CD14-positive monocyte (primary cell): ENCODE measurements at regions not wholly inside any gene's neighbourhood (a gene's known extent, or its start where the extent isn't known, plus 50 kb on each side); places are given as distances from the start of the nearest gene placed in this dataset.

Experiments
- DNase-seq, 3 donors: peaks; one replicate each; pipeline ENCODE4 v3.0.0-alpha.2; 2011 to 2022
- H2AFZ ChIP-seq: 2 replicates; pipeline ENCODE4 v1.6.0; 2012; ENCODE audit warnings: mild to moderate bottlenecking, low read depth, low read length, inconsistent platforms; ENCODE audit not compliant: insufficient read depth, poor library complexity, severe bottlenecking
- H3K27ac ChIP-seq, 2 donors: 1 replicate in 1 of 2; 2 replicates in 1 of 2; pipeline ENCODE4 v1.5.1; 2012 to 2013; ENCODE audit warnings: low read length in 2 of 2, control low read depth in 1 of 2, inconsistent platforms in 1 of 2, low read depth in 1 of 2, mild to moderate bottlenecking in 1 of 2
- H3K27me3 ChIP-seq, 2 donors: one replicate each; pipeline versions ENCODE4 v1.6.0 to v1.6.1; 2011 to 2013; ENCODE audit warnings: low read length in 2 of 2; ENCODE audit not compliant: control insufficient read depth in 2 of 2, insufficient read depth in 2 of 2
- H3K36me3 ChIP-seq, 2 donors: replicated peaks in 1 of 2; 1 replicate in 1 of 2; 2 replicates in 1 of 2; pipeline versions ENCODE4 v1.5.1 to v1.6.1; 2012 to 2013; ENCODE audit warnings: low read length in 2 of 2, control low read depth in 1 of 2, inconsistent platforms in 1 of 2, mild to moderate bottlenecking in 1 of 2; ENCODE audit not compliant: insufficient read depth in 2 of 2, control insufficient read depth in 1 of 2
- H3K4me1 ChIP-seq, 2 donors: 1 replicate in 1 of 2; 2 replicates in 1 of 2; pipeline versions ENCODE4 v1.5.1 to v1.6.1; 2012 to 2013; ENCODE audit warnings: low read length in 2 of 2, control low read depth in 1 of 2, inconsistent platforms in 1 of 2, mild to moderate bottlenecking in 1 of 2, moderate library complexity in 1 of 2; ENCODE audit not compliant: insufficient read depth in 2 of 2, control insufficient read depth in 1 of 2
- H3K4me2 ChIP-seq: replicated peaks from 2 replicates; pipeline ENCODE3; 2012; ENCODE audit warnings: low read length, moderate library complexity, mild to moderate bottlenecking; ENCODE audit not compliant: poor library complexity, severe bottlenecking; ENCODE audit errors: extremely low read depth
- H3K4me3 ChIP-seq, 3 experiments: fragments of 200-600 bp in 1 of 3; sonication (generic) in 1 of 3; replicated peaks in 1 of 3; 1 replicate in 2 of 3; 2 replicates in 1 of 3; pipeline ENCODE4 v1.5.1; 2011 to 2013; ENCODE audit warnings: low read length in 3 of 3, mild to moderate bottlenecking in 3 of 3, control low read depth in 2 of 3, low read depth in 2 of 3, inconsistent platforms in 1 of 3, moderate library complexity in 1 of 3
- H3K79me2 ChIP-seq: 2 replicates; pipeline ENCODE4 v1.6.0; 2012; ENCODE audit warnings: mild to moderate bottlenecking, control low read depth, inconsistent platforms, low read length, moderate library complexity; ENCODE audit not compliant: insufficient read depth
- H3K9ac ChIP-seq: 2 replicates; pipeline ENCODE4 v1.6.0; 2017; ENCODE audit warnings: low read length, mild to moderate bottlenecking; ENCODE audit not compliant: insufficient read depth, poor library complexity, severe bottlenecking
- H3K9me3 ChIP-seq, 2 donors: replicated peaks in 1 of 2; 1 replicate in 1 of 2; 2 replicates in 1 of 2; pipeline versions ENCODE4 v1.5.1 to v1.6.1; 2012 to 2013; ENCODE audit warnings: low read length in 2 of 2, control low read depth in 1 of 2; ENCODE audit not compliant: control insufficient read depth in 1 of 2, insufficient read depth in 1 of 2
- H4K20me1 ChIP-seq: 2 replicates; pipeline ENCODE4 v1.6.0; 2012; ENCODE audit warnings: mild to moderate bottlenecking, low read length, control low read depth, moderate library complexity; ENCODE audit not compliant: insufficient read depth
- H3K27ac Mint-ChIP-seq, 7 donors: one replicate each; pipeline ENCODE4 v1.8.0; 2020; ENCODE audit warnings: mild to moderate bottlenecking in 7 of 7, mixed read lengths in 7 of 7, moderate library complexity in 6 of 7, inconsistent platforms in 2 of 7
- H3K27me3 Mint-ChIP-seq, 3 donors: one replicate each; pipeline ENCODE4 v1.8.0; 2021 to 2022; ENCODE audit warnings: low read depth in 3 of 3, mild to moderate bottlenecking in 3 of 3, mixed read lengths in 3 of 3, moderate library complexity in 3 of 3, inconsistent platforms in 1 of 3
- H3K36me3 Mint-ChIP-seq, 2 donors: one replicate each; pipeline ENCODE4 v1.8.0; 2020; ENCODE audit warnings: mixed read lengths in 2 of 2, inconsistent platforms in 1 of 2, mild to moderate bottlenecking in 1 of 2
- H3K4me1 Mint-ChIP-seq: one replicate; pipeline ENCODE4 v1.8.0; 2020; ENCODE audit warnings: mild to moderate bottlenecking, mixed read lengths
- H3K4me3 Mint-ChIP-seq, 2 donors: one replicate each; pipeline ENCODE4 v1.8.0; 2020; ENCODE audit warnings: mild to moderate bottlenecking in 2 of 2, mixed read lengths in 2 of 2, moderate library complexity in 1 of 2
- H3K9me3 Mint-ChIP-seq, 7 donors: one replicate each; pipeline ENCODE4 v1.8.0; 2020 to 2022; ENCODE audit warnings: mixed read lengths in 7 of 7, mild to moderate bottlenecking in 6 of 7, moderate library complexity in 6 of 7, inconsistent platforms in 2 of 7
- CTCF ChIP-seq: fragments of 200-600 bp; IDR thresholded peaks from one replicate; pipeline ENCODE4 v1.8.0; 2022; ENCODE audit warnings: antibody characterized with exemption, mild to moderate bottlenecking
- WGBS: methylation state at CpG from one replicate; pipeline ENCODE4 v1.1.5; 2013; ENCODE audit warnings: missing lambda C conversion rate; ENCODE audit not compliant: insufficient coverage; 5-methylcytosine and 5-hydroxymethylcytosine counted together
- intact Hi-C, 2 donors: fragments of 100-400 bp; cut with micrococcal nuclease; formaldehyde crosslinking; loops; one replicate each; pipeline versions ENCODE4 v1.15.0 to v1.15.1; 2023

GRCh38 chrX:39854772-39855747 is 242.7 kb downstream of the BCOR start:
- Mint-ChIP-seq H3K9me3 (no peaks in the 10 kb centered on the region), H3K4me1 (peaks cover 53% of the 10 kb centered on the region), H3K27ac (peak overlapping the region in 6 of 7 donors; percentile 22 to 83 (median 64)), H3K27me3 (peaks cover 0 to 15% (median 0%) of the 10 kb centered on the region in 3 donors), H3K36me3 (no peaks in the 10 kb centered on the region), H3K4me3 (peak overlapping the region; percentile 49 to 80)
- peak overlapping the region; percentile 38 to 57 for H3K27ac ChIP-seq
- H4K20me1 ChIP-seq, result no peaks in the 10 kb centered on the region
- no peaks in the 10 kb centered on the region for H3K9me3 ChIP-seq
- H3K9ac ChIP-seq, result no peak overlapping the region
- intact Hi-C loops, result no loop called here
- no peak for TF ChIP-seq CTCF
- 4% methylated on average over 9 of the region's 17 CpGs for WGBS
- H3K4me1 ChIP-seq, result peaks cover 45 to 46% of the 10 kb centered on the region in 2 donors
- DNase-seq, result peak; percentile 37 to 66 (median 64)
- no peaks in the 10 kb centered on the region for H3K79me2 ChIP-seq
- peak overlapping the region in 1 of 3 experiments; percentile 19 for H3K4me3 ChIP-seq
- no peaks in the 10 kb centered on the region for H3K36me3 ChIP-seq
- H3K4me2 ChIP-seq, result peak overlapping the region; percentile 28
- H2AFZ ChIP-seq, result peak overlapping the region; percentile 25
- no peaks in the 10 kb centered on the region for H3K27me3 ChIP-seq

GRCh38 chrX:39855748-39856129 is 242.0 kb downstream of the BCOR start:
- Histone ChIP-seq H3K27ac (peak overlapping the region; percentile 38 to 57), H3K36me3 (no peaks in the 10 kb centered on the region), H3K4me2 (peak overlapping the region; percentile 28), H3K4me3 (peak overlapping the region in 1 of 3 experiments; percentile 19), H3K4me1 (peaks cover 41 to 44% of the 10 kb centered on the region in 2 donors), H4K20me1 (no peaks in the 10 kb centered on the region), H3K27me3 (no peaks in the 10 kb centered on the region), H3K9me3 (no peaks in the 10 kb centered on the region), H3K9ac (no peak overlapping the region), H3K79me2 (no peaks in the 10 kb centered on the region), H2AFZ (peak overlapping the region; percentile 19)
- no peaks in the 10 kb centered on the region for H3K9me3 Mint-ChIP-seq
- peaks cover 0 to 15% (median 0%) of the 10 kb centered on the region in 3 donors for H3K27me3 Mint-ChIP-seq
- intact Hi-C loops, result no loop called here
- 40% methylated on average over 2 of the region's 10 CpGs for WGBS
- H3K4me3 Mint-ChIP-seq, result peak overlapping the region; percentile 49 to 80
- peak; percentile 34 to 50 (median 35) for DNase-seq
- no peaks in the 10 kb centered on the region for H3K36me3 Mint-ChIP-seq
- H3K4me1 Mint-ChIP-seq, result peaks cover 53% of the 10 kb centered on the region
- H3K27ac Mint-ChIP-seq, result peak overlapping the region in 5 of 7 donors; percentile 22 to 83 (median 48)
- TF ChIP-seq CTCF, result no peak
